Esophagus (tissue), 2 donors: ENCODE measurements at regions not wholly inside any gene's neighbourhood (a gene's known extent, or its start where the extent isn't known, plus 50 kb on each side); places are given as distances from the start of the nearest gene placed in this dataset.
"Not testable (repeated sequence)": the region's sequence is repeated elsewhere in the genome, so short reads cannot be mapped to it uniquely, and the experiment has no call there.

Experiments
- H3K27ac ChIP-seq, 2 donors: one replicate each; pipeline ENCODE4 v1.5.1; 2013; ENCODE audit warnings: low read depth in 2 of 2, mild to moderate bottlenecking in 2 of 2, inconsistent platforms in 1 of 2, low read length in 1 of 2, moderate library complexity in 1 of 2
- H3K27me3 ChIP-seq, 2 donors: one replicate each; pipeline ENCODE4 v1.6.1; 2013; ENCODE audit warnings: low read length in 2 of 2, control low read depth in 1 of 2, mild to moderate bottlenecking in 1 of 2; ENCODE audit not compliant: insufficient read depth in 2 of 2, control insufficient read depth in 1 of 2
- H3K36me3 ChIP-seq, 2 donors: one replicate each; pipeline ENCODE4 v1.6.1; 2013; ENCODE audit warnings: low read length in 1 of 2; ENCODE audit not compliant: control insufficient read depth in 2 of 2, insufficient read depth in 2 of 2
- H3K4me1 ChIP-seq, 2 donors: one replicate each; pipeline ENCODE4 v1.6.1; 2013; ENCODE audit warnings: low read length in 1 of 2; ENCODE audit not compliant: control insufficient read depth in 2 of 2, insufficient read depth in 2 of 2
- H3K4me3 ChIP-seq, 2 donors: one replicate each; pipeline ENCODE4 v1.5.1; 2013; ENCODE audit warnings: low read length in 2 of 2, mild to moderate bottlenecking in 2 of 2, low read depth in 1 of 2, moderate library complexity in 1 of 2
- H3K9me3 ChIP-seq, 2 donors: one replicate each; pipeline ENCODE4 v1.6.1; 2013; ENCODE audit warnings: mild to moderate bottlenecking in 2 of 2, low read depth in 1 of 2, low read length in 1 of 2, moderate library complexity in 1 of 2; ENCODE audit not compliant: control insufficient read depth in 2 of 2, insufficient read depth in 1 of 2
- WGBS, 2 donors: extraction: QIAGEN DNeasy Blood & Tissue Kit; methylation state at CpG; one replicate each; pipeline ENCODE4 v1.1.7; 2013; 5-methylcytosine and 5-hydroxymethylcytosine counted together
- donor health status: healthy with polysubstance abuse.
- donor health status: Bipolar disorder and iron deficiency.

DNA sequence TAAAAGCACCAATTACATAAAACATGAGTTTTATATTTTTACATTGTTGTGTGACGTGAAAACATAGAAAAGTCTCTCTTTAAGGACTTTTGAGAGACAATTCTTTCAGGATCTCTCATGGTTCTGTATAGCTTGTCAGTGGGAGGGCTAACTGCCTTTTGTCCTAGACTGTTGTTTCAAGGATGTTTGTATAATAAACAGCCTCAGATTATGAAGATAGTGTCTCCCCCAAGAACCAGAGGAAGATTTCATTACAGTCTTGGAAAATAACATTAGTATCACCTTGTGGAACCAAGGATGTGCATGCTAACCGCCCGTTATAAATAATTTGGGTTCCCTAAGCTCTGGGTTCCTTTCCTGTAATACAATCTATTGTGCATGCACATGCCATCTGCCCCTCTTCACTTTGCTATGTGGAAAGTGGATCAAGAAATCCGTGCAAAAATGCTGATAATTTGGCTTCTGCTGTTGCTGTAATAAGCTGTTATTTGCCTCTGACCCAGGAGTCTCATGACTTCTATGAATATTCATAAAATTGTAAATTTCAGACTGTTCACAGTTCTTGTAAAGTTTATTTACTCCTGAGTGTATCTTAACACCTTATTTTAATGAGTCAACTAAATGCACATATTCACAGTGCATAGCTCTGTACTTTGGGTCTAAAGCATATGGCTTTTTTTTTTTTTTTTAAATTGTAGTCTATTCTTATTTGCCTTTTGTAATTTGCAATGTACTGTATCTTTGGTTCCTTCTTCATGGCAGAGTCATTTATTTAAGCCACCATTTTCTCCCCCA lies 265.5 kb downstream of the PTH2R start:
- Histone ChIP-seq H3K27ac (no peak overlapping the region), H3K36me3 (no peaks in the 10 kb centered on the region), H3K9me3 (no peaks in the 10 kb centered on the region), H3K27me3 (no peaks in the 10 kb centered on the region), H3K4me3 (no peak overlapping the region), H3K4me1 (no peaks in the 10 kb centered on the region)
- 59 to 65% methylated on average over 4 of the region's 4 CpGs for WGBS, 2 donors

DNA sequence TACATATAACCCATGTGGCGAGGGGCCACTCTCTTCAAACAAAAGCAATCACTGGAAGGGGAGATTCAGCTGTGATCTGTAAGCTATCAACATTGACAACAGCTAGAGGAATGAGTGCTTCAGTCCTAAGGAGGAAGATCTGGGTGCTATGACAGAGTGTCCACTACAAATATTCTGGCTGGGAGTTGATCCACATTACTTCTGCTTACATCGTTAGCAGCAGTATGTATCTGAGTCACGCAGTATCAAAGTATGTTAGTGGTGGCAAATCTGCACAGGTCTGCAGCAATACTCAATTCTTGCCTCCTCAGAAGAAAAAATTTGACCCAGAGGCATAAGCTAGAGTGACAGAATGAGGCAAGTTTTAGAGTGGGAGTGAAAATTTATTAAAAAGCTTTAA lies 267.0 kb downstream of the PTH2R start:
- H3K4me3 ChIP-seq: no peak overlapping the region
- no peaks in the 10 kb centered on the region for H3K36me3 ChIP-seq
- 84 to 88% methylated on average over 3 of the region's 3 CpGs for WGBS, 2 donors

DNA sequence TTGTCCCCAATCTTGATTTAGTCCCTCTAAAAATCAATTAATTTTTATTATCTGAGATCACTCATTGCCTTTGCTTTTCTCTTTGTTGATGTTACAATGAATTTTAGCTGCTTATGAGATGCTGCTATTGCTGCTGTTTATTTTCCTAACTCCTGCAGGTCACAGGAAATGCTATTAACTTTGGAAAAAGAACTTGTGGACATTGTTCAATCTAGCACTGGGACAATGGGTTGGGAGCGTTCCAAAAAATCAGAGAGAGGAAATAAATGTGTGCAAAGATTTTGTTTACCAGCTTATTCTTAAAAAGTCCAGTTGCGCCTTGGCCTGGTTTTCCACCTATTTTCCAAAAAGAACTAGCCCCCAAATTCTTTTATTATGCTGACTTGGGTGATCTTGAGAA lies 268.3 kb downstream of the PTH2R start:
- Histone ChIP-seq H3K27me3 (no peaks in the 10 kb centered on the region), H3K4me1 (no peaks in the 10 kb centered on the region), H3K36me3 (no peaks in the 10 kb centered on the region), H3K4me3 (no peak overlapping the region), H3K27ac (no peak overlapping the region), H3K9me3 (no peaks in the 10 kb centered on the region)
- WGBS, 2 donors: 64 to 75% methylated on average over 2 of the region's 2 CpGs

More for the DNA sequence above, 267.0 kb downstream of the PTH2R start:
- no peak overlapping the region for H3K27ac ChIP-seq
- no peaks in the 10 kb centered on the region for H3K27me3 ChIP-seq
- H3K9me3 ChIP-seq: no peaks in the 10 kb centered on the region
- H3K4me1 ChIP-seq: no peaks in the 10 kb centered on the region

DNA sequence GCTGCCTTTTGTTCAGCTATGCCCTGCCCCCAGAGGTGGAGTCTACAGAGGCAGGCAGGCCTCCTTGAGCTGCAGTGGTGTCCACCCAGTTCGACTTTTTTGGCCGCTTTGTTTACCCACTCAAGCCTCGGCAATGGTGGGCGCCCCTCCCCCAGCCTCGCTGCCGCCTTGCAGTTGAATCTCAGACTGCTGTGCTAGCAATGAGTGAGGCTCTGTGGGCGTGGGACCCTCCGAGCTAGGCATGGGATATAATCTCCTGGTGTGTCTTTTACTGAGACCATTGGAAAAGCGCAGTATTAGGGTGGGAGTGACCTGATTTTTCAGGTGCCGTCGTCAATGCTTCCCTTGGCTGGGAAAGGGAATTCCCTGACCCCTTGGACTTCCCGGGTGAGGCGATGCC lies 279.3 kb downstream of the PTH2R start:
- 92% methylated on average over 13 of the region's 13 CpGs for WGBS, 2 donors

DNA sequence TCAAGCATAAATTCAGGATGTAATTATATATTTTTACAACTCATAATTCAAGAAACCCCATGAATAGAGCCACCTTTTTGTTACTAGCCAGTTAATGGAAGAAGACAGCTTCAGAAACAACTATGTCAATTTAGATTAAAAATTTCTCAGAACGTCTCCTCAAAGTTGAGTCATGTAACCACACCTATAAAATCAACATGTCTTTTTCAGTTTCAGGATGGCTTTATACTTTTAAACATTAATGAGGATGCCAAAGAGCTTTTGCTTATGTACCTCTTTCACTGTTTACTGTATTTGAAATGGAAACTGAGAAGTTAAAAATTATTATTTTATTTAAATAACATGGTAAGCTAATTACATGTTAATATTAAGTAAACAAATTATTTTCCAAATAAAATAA lies 280.1 kb downstream of the PTH2R start:
- H3K27ac ChIP-seq: no peak overlapping the region
- H3K27me3 ChIP-seq: no peaks in the 10 kb centered on the region
- H3K4me3 ChIP-seq: no peak overlapping the region
- WGBS, 2 donors: 49 to 52% methylated on average over 1 of the region's 1 CpG
- peaks cover 0 to 4% of the 10 kb centered on the region in 2 donors for H3K9me3 ChIP-seq
- H3K36me3 ChIP-seq: no peaks in the 10 kb centered on the region
- no peaks in the 10 kb centered on the region for H3K4me1 ChIP-seq

More for the DNA sequence above, 279.3 kb downstream of the PTH2R start:
- not testable (repeated sequence) for H3K4me3 ChIP-seq, H3K27ac ChIP-seq, H3K27me3 ChIP-seq, H3K4me1 ChIP-seq, H3K9me3 ChIP-seq, H3K36me3 ChIP-seq

DNA sequence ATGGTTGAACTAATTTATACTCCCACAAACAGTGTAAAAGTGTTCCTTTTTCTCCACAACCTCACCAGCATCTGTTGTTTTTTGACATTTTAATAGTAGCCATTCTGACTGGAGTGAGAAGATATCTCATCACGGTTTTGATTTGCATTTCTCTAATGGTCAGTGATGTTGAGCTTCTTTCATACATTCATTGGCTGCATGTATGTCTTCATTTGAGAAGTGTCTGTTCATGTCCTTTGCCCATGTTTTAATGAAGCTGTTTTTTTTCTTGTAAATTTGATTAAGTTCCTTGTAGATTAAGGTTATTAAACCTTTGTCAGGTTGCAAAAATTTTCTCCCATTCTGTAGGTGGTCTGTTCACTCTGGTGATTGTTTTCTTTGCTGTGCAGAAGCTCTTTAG lies 281.1 kb downstream of the PTH2R start:
- not testable (repeated sequence) for H3K4me1 ChIP-seq, H3K9me3 ChIP-seq, H3K27ac ChIP-seq, H3K36me3 ChIP-seq, H3K4me3 ChIP-seq, H3K27me3 ChIP-seq
- WGBS, 2 donors: 91 to 92% methylated on average over 1 of the region's 1 CpG

DNA sequence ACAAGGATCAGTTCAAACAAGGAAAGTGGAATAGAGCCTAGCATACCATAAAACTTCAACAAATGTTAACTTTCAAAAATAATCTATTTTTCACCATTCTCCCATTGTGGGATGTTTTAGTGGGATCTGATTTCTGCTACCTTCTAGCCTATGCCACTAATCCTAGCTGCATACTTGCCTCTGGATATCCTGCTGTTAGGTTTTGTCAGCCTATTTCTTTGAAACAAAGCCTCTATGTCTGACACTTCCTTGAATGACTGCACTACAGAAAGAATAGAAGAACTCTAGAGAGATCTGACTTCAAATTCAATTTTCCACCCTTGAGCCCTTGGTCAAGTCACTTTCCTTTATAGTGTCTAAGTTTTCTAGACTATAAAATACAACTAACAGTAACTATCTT lies 291.5 kb downstream of the PTH2R start:
- Histone ChIP-seq H3K36me3 (no peaks in the 10 kb centered on the region), H3K27me3 (no peaks in the 10 kb centered on the region), H3K27ac (no peak overlapping the region), H3K4me3 (no peak overlapping the region), H3K4me1 (no peaks in the 10 kb centered on the region), H3K9me3 (peaks cover 0 to 1% of the 10 kb centered on the region in 2 donors)

DNA sequence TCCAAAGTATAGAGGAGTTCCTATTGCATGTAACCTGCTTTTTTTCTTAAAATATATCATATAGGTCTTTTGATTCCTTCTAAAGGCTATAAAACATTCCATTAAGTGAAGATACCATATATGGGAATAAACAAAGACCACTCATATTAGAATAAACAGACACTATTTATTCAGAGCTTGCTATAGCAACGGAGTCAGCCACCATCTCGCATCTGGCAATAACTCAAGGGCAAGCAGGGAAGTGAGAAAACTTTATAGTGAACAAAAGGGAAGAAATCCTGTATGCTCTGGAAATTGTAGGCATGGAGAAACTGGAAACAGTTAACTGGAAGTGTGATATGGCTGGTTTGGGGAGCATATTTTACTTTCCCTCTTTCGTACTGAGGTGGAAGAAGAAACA lies 301.9 kb downstream of the PTH2R start:
- H3K9me3 ChIP-seq: no peaks in the 10 kb centered on the region
- no peaks in the 10 kb centered on the region for H3K36me3 ChIP-seq
- no peak overlapping the region for H3K4me3 ChIP-seq
- no peak overlapping the region for H3K27ac ChIP-seq
- H3K27me3 ChIP-seq: no peaks in the 10 kb centered on the region
- no peaks in the 10 kb centered on the region for H3K4me1 ChIP-seq
- WGBS, 2 donors: 49 to 56% methylated on average over 3 of the region's 3 CpGs

DNA sequence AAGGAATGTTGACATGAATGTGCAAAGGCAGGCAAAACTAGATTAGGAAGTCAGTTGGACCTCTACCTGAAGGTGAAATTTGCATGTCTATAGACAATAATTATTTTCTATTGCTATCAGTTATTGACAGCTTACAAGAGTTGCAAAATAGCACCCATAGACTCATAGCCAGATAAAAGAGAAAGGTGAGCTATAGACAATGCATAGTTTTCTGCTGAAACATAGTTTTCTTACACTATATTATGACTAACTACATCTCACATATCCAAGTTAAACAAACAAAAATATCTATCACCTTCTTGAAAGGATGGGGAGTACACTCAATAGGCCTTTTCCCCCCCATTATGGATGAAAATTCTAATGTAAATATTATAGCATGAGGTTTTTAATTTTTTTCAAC lies 305.0 kb downstream of the PTH2R start:
- no peaks in the 10 kb centered on the region for H3K4me1 ChIP-seq
- no peaks in the 10 kb centered on the region for H3K36me3 ChIP-seq
- H3K27me3 ChIP-seq: no peaks in the 10 kb centered on the region
- H3K4me3 ChIP-seq: no peak overlapping the region
- no peak overlapping the region for H3K27ac ChIP-seq
- H3K9me3 ChIP-seq: no peaks in the 10 kb centered on the region

DNA sequence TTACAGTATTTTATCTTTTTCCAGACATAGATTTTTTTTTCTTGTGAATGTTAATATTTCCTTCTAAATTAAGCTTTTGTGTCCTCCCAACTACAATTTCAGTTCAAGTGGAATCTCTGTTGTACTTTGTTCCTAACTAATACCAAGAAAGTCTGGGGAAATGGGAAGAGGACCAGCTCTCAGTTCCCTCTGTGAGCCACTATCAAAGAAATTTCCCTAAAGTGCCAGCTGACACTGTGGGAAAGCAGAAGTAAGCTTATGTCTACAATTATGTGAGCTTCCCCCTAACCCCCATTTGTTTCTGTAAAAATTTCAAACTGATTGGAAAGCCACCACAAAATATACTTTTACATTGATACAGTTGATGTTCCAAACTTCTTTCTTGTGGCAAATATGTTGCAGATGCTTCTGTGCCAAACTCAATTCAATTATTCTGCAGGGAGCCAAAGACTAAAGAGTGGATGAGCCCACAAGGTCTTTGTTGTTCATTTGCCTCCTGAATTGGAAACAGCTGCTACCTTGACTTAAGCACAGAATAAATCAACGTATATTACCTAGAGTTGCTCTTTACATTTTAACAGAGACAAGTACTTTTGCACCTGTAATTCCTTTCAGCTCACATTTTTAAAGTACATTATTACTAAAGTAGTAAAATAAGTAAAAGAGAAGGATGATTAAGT lies 306.6 kb downstream of the PTH2R start:
- H3K27me3 ChIP-seq: no peaks in the 10 kb centered on the region
- WGBS, 2 donors: 54 to 62% methylated on average over 1 of the region's 1 CpG
- no peaks in the 10 kb centered on the region for H3K9me3 ChIP-seq
- no peak overlapping the region for H3K27ac ChIP-seq
- H3K36me3 ChIP-seq: no peaks in the 10 kb centered on the region
- H3K4me3 ChIP-seq: no peak overlapping the region
- no peaks in the 10 kb centered on the region for H3K4me1 ChIP-seq
